ENCODE measurements at regions not wholly inside any gene's neighbourhood (a gene's known extent, or its start where the extent isn't known, plus 50 kb on each side); places are given as distances from the start of the nearest gene placed in this dataset.

DNA sequence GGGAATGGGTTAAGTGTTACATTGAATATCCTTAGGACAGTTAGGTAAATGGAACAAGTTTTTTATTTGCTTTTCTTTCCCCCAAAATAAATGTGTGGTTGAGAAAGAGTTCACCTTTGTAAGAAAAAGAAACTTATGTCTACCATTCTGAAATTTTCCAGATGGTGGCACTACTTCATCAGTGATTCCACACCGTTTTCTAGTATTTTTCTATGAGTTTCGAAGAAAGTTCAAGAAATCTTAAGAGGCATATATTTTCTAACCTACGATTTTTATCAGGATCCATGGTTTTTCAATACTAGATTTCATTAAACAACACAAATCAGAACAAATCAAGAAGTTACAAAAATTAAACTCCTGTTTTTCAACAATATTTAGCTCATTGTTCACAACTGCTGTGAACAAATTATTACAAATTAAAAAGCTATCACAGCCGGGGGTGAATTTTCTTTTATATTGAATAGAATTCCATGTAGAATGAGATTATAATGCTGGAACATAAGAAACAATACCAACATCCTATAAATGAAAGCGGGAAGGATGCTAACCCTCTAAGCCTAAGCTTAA, 163.1 kb upstream of the NPVF start:
- no peak overlapping the region for H3K4me3 ChIP-seq (ENCODE audit: low read depth, low read length)
- ChIA-PET POLR2A (no interaction called here), CTCF (interaction anchor here (0.7 to 8.2 kb wide), 16 partner anchors 9 to 974 kb away, joined by 3 to 199 read pairs (median 4); no protein-coding TSS in a partner anchor)
- TF ChIP-seq, protein P1, sequence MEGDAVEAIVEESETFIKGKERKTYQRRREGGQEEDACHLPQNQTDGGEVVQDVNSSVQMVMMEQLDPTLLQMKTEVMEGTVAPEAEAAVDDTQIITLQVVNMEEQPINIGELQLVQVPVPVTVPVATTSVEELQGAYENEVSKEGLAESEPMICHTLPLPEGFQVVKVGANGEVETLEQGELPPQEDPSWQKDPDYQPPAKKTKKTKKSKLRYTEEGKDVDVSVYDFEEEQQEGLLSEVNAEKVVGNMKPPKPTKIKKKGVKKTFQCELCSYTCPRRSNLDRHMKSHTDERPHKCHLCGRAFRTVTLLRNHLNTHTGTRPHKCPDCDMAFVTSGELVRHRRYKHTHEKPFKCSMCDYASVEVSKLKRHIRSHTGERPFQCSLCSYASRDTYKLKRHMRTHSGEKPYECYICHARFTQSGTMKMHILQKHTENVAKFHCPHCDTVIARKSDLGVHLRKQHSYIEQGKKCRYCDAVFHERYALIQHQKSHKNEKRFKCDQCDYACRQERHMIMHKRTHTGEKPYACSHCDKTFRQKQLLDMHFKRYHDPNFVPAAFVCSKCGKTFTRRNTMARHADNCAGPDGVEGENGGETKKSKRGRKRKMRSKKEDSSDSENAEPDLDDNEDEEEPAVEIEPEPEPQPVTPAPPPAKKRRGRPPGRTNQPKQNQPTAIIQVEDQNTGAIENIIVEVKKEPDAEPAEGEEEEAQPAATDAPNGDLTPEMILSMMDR (IDR thresholded peaks at IDR 0.05; ENCODE audit: insufficient read depth, low read length, missing control alignments) = no peak
- peak; percentile 4 for DNase-seq (ENCODE audit: low read depth, low spot score)

DNA sequence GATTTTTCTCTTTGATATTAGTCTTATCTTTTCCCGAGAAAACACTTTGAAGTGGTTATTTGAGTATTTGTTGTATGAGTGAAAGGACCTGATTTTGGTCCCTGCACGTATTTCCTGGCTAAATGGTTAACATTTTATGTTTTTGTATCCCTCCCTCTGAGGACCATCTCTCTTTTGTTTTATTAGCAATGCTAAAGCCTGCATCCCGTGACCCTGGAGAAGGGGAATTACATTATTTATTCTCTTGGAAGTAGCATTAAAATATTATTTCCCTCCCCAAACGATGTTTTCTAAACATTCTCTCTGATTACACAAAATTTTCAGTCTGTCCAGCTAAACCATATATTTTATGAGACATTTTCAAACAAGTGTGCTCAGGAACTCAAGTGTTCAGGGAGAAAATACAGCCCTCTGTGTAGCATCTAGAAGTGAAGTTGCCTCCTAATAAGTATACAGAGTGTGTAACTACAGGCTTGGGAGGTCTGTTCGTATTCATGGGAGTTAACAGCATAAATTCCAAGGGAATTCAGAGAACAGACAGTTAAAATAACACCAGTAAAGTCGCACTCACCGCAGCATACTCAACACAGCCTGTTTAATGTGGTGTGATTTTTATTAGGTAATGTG, 163.8 kb upstream of the NPVF start:
- DNase-seq (ENCODE audit: low read depth, low spot score) = no peak
- H3K4me3 ChIP-seq (ENCODE audit: low read depth, low read length) = no peak overlapping the region
- TF ChIP-seq, protein P1 (IDR thresholded peaks at IDR 0.05; ENCODE audit: insufficient read depth, low read length, missing control alignments) = no peak
- CTCF ChIA-PET = interaction anchor here (0.7 to 8.2 kb wide), 13 partner anchors 9 to 973 kb away, joined by 3 to 199 read pairs (median 4); no protein-coding TSS in a partner anchor
- POLR2A ChIA-PET = no interaction called here

GRCh38 chr7:25392588-25393338, 164.5 kb upstream of the NPVF start:
- no peak for DNase-seq (ENCODE audit: low read depth, low spot score)
- TF ChIP-seq, protein P1 (IDR thresholded peaks at IDR 0.05; ENCODE audit: insufficient read depth, low read length, missing control alignments) = no peak
- H3K4me3 ChIP-seq (ENCODE audit: low read depth, low read length) = no peak overlapping the region
- CTCF ChIA-PET = interaction anchor here (1.1 to 8.2 kb wide), 5 partner anchors 10 to 459 kb away, joined by 3 to 199 read pairs (median 87); no protein-coding TSS in a partner anchor
- POLR2A ChIA-PET = no interaction called here

GRCh38 chr7:25395976-25396375, 167.7 kb upstream of the NPVF start:
- ChIA-PET POLR2A (no interaction called here), CTCF (interaction anchor here (1.0 to 8.2 kb wide), 4 partner anchors 167 to 456 kb away, joined by 3 to 199 read pairs (median 6); no protein-coding TSS in a partner anchor)
- no peak for DNase-seq (ENCODE audit: low read depth, low spot score)
- TF ChIP-seq, protein P1 (IDR thresholded peaks at IDR 0.05; ENCODE audit: insufficient read depth, low read length, missing control alignments) = no peak
- H3K4me3 ChIP-seq (ENCODE audit: low read depth, low read length) = no peak overlapping the region

- H3K4me3 ChIP-seq (ENCODE audit: low read depth, low read length) = no peak overlapping the region
- CTCF ChIA-PET = interaction anchor here (1.0 to 1.5 kb wide), 2 partner anchors 167 to 169 kb away, joined by 3 to 7 read pairs; no protein-coding TSS in a partner anchor
- DNase-seq (ENCODE audit: low read depth, low spot score) = no peak
- POLR2A ChIA-PET = no interaction called here
- TF ChIP-seq, protein P1 (IDR thresholded peaks at IDR 0.05; ENCODE audit: insufficient read depth, low read length, missing control alignments) = no peak
These were observed 168.4 kb upstream of the NPVF start for GRCh38 chr7:25396668-25397067.

DNA sequence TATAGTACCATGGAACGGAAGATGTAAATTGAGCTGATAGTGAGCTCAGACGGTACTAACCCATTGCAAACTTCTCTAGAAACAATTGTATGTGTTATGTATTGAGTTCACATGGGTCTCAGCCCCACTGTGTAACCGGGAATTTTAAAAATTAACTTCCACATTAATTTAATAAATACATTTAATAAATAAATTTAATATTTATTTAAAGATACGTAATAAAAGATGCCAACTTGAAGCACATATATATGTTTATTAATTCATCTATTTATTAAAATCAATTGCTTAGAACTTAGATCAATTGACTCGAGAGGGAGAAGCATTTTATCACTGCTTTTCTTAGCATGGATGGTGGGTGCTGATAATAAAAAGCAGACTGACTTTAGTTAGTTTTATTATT, 170.1 kb upstream of the NPVF start:
- ChIA-PET POLR2A (no interaction called here), CTCF (no interaction called here)

More for the DNA sequence above, 170.1 kb upstream of the NPVF start:
- TF ChIP-seq, protein P1 (IDR thresholded peaks at IDR 0.05; ENCODE audit: insufficient read depth, low read length, missing control alignments) = no peak
- no peak for DNase-seq (ENCODE audit: low read depth, low spot score)
- no peak overlapping the region for H3K4me3 ChIP-seq (ENCODE audit: low read depth, low read length)

Measured in AG04449 (cell line).